ENCODE measurements at regions not wholly inside any gene's neighbourhood (a gene's known extent, or its start where the extent isn't known, plus 50 kb on each side); places are given as distances from the start of the nearest gene placed in this dataset.

DNA sequence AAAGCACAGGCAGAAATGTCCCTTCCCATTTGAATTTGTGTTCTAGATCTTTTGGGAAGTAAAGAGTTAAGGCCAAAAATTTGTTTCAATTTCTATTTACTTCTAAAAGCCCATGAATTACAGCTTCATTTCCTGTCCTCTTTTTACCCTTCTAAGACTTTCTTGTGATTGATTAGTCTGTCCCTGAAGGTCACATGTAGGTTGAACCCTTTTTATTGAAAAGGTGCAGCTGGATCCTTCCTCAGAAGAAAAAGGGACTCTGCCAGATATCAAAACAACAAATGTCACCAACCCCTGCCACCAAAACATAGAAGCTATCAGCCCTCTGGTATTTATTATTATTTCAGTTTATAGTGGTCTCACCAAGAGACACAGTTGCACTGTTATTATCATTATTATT is 424.9 kb upstream of the DPP6 start:
- H3K9me3 Mint-ChIP-seq: peaks cover 2 to 20% (median 7%) of the 10 kb centered on the region in 7 donors
- intact Hi-C loops (cut with micrococcal nuclease): no loop called here
- TF ChIP-seq, protein P1, sequence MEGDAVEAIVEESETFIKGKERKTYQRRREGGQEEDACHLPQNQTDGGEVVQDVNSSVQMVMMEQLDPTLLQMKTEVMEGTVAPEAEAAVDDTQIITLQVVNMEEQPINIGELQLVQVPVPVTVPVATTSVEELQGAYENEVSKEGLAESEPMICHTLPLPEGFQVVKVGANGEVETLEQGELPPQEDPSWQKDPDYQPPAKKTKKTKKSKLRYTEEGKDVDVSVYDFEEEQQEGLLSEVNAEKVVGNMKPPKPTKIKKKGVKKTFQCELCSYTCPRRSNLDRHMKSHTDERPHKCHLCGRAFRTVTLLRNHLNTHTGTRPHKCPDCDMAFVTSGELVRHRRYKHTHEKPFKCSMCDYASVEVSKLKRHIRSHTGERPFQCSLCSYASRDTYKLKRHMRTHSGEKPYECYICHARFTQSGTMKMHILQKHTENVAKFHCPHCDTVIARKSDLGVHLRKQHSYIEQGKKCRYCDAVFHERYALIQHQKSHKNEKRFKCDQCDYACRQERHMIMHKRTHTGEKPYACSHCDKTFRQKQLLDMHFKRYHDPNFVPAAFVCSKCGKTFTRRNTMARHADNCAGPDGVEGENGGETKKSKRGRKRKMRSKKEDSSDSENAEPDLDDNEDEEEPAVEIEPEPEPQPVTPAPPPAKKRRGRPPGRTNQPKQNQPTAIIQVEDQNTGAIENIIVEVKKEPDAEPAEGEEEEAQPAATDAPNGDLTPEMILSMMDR (IDR thresholded peaks at IDR 0.05): no peak
- H3K79me2 ChIP-seq (ENCODE audit: insufficient read depth, low read length): no peaks in the 10 kb centered on the region
- H3K4me1 Mint-ChIP-seq: no peaks in the 10 kb centered on the region
- H3K9ac ChIP-seq (ENCODE audit: insufficient read depth, low read length, poor library complexity, severe bottlenecking): no peak overlapping the region
- no peak overlapping the region for H3K4me3 ChIP-seq (replicated peaks in 1 of 3; ENCODE audit: low read depth in 2 of 3, low read length in 3 of 3)
- no peak overlapping the region for H3K4me2 ChIP-seq (replicated peaks; ENCODE audit: extremely low read depth, low read length, poor library complexity, severe bottlenecking)
- H3K36me3 Mint-ChIP-seq: no peaks in the 10 kb centered on the region
- no peaks in the 10 kb centered on the region for H3K27me3 Mint-ChIP-seq (ENCODE audit: low read depth in 3 of 3)
- peaks cover 21 to 26% of the 10 kb centered on the region in 2 donors for H3K9me3 ChIP-seq (replicated peaks in 1 of 2; ENCODE audit: control insufficient read depth in 1 of 2, insufficient read depth in 1 of 2, low read length in 2 of 2)
- DNase-seq: no peak
- H2AFZ ChIP-seq (ENCODE audit: insufficient read depth, low read depth, low read length, poor library complexity, severe bottlenecking): no peak overlapping the region
- H3K4me3 Mint-ChIP-seq: no peak overlapping the region
- H4K20me1 ChIP-seq (ENCODE audit: insufficient read depth, low read length): no peaks in the 10 kb centered on the region
- no peak overlapping the region for H3K27ac Mint-ChIP-seq
- H3K36me3 ChIP-seq (replicated peaks in 1 of 2; ENCODE audit: control insufficient read depth in 1 of 2, insufficient read depth in 2 of 2, low read length in 2 of 2): no peaks in the 10 kb centered on the region
- no peaks in the 10 kb centered on the region for H3K4me1 ChIP-seq (ENCODE audit: control insufficient read depth in 1 of 2, insufficient read depth in 2 of 2, low read length in 2 of 2)
- H3K27me3 ChIP-seq (ENCODE audit: control insufficient read depth in 2 of 2, insufficient read depth in 2 of 2, low read length in 2 of 2): no peaks in the 10 kb centered on the region
- H3K27ac ChIP-seq (ENCODE audit: low read depth in 1 of 2, low read length in 2 of 2): no peak overlapping the region

DNA sequence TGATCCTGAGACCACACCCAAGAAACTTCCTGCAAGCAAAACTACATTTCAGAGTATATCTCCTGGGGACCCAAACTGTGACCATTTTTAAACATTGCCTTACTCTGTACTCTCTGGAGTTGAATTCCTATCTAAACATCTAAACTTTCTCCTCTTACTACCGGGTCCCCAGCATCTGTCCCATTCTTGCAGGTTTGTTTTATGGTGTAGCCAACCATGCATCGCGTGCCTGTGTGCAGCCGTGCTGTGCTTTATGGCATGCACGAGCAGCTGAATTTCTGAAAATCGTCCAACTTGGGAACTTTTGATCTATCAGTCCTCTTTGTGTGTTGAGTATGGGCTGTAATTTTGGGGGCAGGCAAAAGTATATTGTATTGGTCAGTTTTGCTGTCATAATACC is 423.8 kb upstream of the DPP6 start:
- TF ChIP-seq, protein P1 (IDR thresholded peaks at IDR 0.05): no peak
- Mint-ChIP-seq H3K27ac (no peak overlapping the region), H3K27me3 (ENCODE audit: low read depth in 3 of 3) (no peaks in the 10 kb centered on the region), H3K4me3 (no peak overlapping the region), H3K9me3 (peaks cover 2 to 28% (median 8%) of the 10 kb centered on the region in 7 donors), H3K36me3 (no peaks in the 10 kb centered on the region), H3K4me1 (no peaks in the 10 kb centered on the region)
- H3K4me2 ChIP-seq (replicated peaks; ENCODE audit: extremely low read depth, low read length, poor library complexity, severe bottlenecking): no peak overlapping the region
- no peak overlapping the region for H2AFZ ChIP-seq (ENCODE audit: insufficient read depth, low read depth, low read length, poor library complexity, severe bottlenecking)
- DNase-seq: no peak
- H3K9ac ChIP-seq (ENCODE audit: insufficient read depth, low read length, poor library complexity, severe bottlenecking): no peak overlapping the region
- no peak overlapping the region for H3K27ac ChIP-seq (ENCODE audit: low read depth in 1 of 2, low read length in 2 of 2)
- H3K4me3 ChIP-seq (replicated peaks in 1 of 3; ENCODE audit: low read depth in 2 of 3, low read length in 3 of 3): no peak overlapping the region
- H3K27me3 ChIP-seq (ENCODE audit: control insufficient read depth in 2 of 2, insufficient read depth in 2 of 2, low read length in 2 of 2): no peaks in the 10 kb centered on the region
- no peaks in the 10 kb centered on the region for H3K79me2 ChIP-seq (ENCODE audit: insufficient read depth, low read length)
- no peaks in the 10 kb centered on the region for H4K20me1 ChIP-seq (ENCODE audit: insufficient read depth, low read length)
- H3K9me3 ChIP-seq (replicated peaks in 1 of 2; ENCODE audit: control insufficient read depth in 1 of 2, insufficient read depth in 1 of 2, low read length in 2 of 2): peaks cover 16 to 23% of the 10 kb centered on the region in 2 donors
- intact Hi-C loops (cut with micrococcal nuclease): no loop called here
- no peaks in the 10 kb centered on the region for H3K36me3 ChIP-seq (replicated peaks in 1 of 2; ENCODE audit: control insufficient read depth in 1 of 2, insufficient read depth in 2 of 2, low read length in 2 of 2)
- WGBS (ENCODE audit: insufficient coverage): 89% methylated on average over 6 of the region's 6 CpGs
- H3K4me1 ChIP-seq (ENCODE audit: control insufficient read depth in 1 of 2, insufficient read depth in 2 of 2, low read length in 2 of 2): no peaks in the 10 kb centered on the region

All from CD14-positive monocyte (primary cell).